CD4-positive, alpha-beta T cell treated with Interleukin-10 for 1 hour (primary cell): ENCODE measurements at regions not wholly inside any gene's neighbourhood (a gene's known extent, or its start where the extent isn't known, plus 50 kb on each side); places are given as distances from the start of the nearest gene placed in this dataset.
A peak's percentile ranks its signal among the peaks of the same experiment; 100 is the strongest.

Experiments
- DNase-seq: peaks from one replicate; pipeline ENCODE4 v3.0.0-alpha.2; 2020

GRCh38 chr7:50208378-50208982 lies 96.0 kb upstream of the IKZF1 start:
- DNase-seq = no peak

GRCh38 chr7:50207686-50208255 lies 96.7 kb upstream of the IKZF1 start:
- DNase-seq = no peak

DNA sequence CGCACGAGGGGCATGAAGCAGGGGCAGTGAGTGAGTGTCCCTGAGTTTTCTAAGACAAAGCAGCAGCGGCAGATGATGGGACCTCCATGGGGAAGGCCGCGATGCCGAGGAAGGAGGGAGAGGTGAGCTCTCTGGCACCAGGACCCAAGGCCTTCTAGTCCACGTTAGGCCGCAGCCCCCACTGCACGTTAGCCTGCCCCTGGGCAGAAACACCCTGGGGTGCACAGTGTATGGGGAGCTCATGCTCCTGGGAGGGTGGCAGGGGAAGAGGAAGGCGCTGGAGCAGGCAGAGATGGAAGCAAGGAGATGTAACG lies 97.3 kb upstream of the IKZF1 start:
- DNase-seq = no peak

DNA sequence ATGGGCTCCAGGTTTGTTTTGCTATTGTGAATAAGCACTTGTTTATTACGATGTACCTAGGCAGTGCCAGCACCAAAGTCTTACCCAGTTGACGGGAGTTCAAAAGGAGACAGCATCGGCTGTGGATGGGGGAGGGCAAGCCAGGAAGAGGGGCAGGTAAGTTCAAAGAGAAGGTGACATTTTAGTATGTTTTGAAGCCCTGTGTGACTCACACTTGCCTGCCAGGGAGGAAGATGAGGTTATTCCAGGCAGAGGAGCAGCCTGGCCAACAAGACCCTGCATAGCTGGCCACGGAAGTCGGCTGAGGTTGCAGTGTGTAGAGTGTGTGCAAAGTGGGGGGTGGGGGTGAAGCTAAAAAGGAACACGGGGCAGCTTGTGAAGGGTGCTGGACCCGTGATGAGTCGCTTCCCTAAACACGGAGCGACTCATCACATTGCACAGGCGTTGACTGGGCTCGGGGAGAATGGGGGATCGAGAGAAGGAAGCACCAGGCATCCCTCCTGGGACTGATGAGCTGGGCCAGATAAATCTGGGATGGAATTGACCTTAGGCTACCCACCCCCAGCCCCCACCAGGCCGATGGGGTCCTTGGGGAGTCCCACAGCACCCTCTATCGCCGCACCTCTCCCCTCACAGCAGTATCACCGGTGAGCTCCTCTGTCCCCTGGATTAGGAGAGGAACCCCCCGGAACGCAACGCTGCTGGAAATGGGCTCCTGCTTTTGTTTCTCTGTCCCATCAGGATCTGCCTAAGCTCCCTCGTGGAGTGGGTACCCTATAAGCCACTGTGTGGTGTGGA lies 97.9 kb upstream of the IKZF1 start:
- DNase-seq = peak; percentile 80

- DNase-seq = no peak
These were observed 99.5 kb upstream of the IKZF1 start for GRCh38 chr7:50205011-50205410.

GRCh38 chr7:50204581-50204980 lies 99.9 kb upstream of the IKZF1 start:
- DNase-seq = peak; percentile 41

GRCh38 chr7:50203521-50203920 lies 101.0 kb upstream of the IKZF1 start:
- DNase-seq = no peak

- no peak for DNase-seq
These were observed 102.4 kb upstream of the IKZF1 start for GRCh38 chr7:50202052-50202555.

- no peak for DNase-seq
These were observed 104.7 kb upstream of the IKZF1 start for GRCh38 chr7:50199824-50200223.

DNA sequence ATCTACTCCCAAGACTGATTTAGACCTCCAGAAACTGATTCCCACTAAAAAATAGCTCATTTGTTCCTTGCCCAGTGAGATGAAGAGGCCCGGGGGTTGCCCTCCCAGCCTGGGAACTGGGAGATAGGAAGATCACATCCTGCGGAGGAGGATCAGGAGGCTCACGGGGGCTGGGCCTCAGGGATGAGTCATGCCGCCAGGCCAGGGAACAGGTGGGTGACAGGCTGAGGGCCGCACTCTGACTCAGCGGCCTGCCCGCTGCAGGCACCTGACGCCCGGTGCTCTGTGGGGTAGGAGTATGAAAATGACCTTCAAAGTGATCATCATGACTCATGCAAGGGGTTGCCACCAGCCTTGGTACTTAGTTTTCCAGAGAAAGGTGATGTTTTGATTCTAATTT lies 104.5 kb upstream of the ZPBP start:
- DNase-seq = no peak

DNA sequence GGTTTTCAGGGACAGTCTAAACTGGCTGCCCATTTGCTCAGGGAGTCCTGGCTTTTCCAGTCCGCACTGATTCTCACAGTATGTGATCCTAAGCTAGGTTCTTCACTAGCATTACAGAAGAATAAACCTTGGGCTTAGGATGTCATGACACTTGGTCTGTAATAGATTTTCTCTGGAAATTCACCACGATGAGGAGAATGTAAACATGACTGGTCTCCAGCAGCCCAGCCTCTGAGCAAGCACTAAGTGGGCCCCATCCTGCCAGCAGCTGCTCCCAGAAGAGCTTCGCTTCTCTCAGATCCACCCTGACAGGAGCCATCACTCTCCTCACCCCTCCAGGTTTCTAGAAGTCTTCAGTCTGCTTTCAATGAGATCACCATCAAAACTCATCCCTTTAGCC lies 103.7 kb upstream of the ZPBP start:
- no peak for DNase-seq

- DNase-seq = no peak
These were observed 97.7 kb upstream of the ZPBP start for GRCh38 chr7:50190776-50191175.

DNA sequence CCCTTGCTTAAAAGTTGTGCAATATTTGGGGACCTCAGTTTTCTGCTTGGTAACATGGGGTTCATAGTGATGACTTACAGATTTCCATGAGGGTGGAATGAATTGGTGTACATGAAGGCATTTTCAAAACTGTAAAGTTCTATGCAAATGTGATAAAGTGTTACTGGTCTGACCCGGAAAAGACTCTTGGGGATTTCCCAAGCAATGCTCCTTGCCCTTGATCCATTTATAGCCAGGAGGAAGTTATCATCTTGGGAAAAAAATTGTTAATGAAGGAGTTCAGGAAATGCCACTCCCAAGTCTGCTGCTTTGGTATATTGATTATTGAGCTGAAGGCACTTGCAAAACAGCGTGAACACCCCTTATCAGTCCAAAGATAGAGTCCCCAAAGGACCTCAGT lies 96.3 kb upstream of the ZPBP start:
- no peak for DNase-seq

- no peak for DNase-seq
These were observed 93.1 kb upstream of the ZPBP start for GRCh38 chr7:50185951-50186682.

- no peak for DNase-seq
These were observed 92.2 kb upstream of the ZPBP start for GRCh38 chr7:50185208-50185607.

DNA sequence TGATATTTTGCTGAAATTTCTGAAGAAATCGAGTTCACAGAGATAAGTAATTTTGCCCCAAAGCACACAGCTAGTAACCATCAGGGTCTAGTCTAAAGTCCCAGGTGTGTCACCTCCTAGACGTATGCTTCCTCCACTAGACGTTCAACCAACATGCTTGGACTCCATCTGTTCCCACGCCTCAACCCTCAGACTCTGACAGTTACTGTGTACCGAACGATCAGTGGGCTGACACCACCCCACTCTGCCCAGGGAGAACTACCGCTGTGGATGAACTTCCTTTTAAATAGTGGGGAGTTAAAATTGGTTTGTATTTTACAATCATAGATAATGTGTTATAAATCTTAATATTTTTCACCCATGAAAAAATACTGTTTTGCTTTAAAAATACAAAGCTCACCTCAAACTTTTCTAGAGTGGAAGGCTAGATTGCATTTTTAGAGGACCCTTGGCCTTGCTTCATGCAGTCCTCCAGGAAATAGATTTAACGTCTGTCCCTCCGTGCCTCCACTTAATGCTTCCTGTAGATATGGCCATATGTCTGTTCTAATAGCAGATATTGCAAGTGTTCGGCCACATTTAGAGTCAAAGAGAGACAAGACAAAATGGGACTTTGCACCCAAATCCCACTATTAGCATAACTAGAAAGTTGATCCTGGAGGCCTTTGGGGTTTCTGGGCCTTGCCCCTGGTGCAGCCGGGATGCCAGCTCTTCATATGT lies 91.4 kb upstream of the ZPBP start:
- DNase-seq = no peak

DNA sequence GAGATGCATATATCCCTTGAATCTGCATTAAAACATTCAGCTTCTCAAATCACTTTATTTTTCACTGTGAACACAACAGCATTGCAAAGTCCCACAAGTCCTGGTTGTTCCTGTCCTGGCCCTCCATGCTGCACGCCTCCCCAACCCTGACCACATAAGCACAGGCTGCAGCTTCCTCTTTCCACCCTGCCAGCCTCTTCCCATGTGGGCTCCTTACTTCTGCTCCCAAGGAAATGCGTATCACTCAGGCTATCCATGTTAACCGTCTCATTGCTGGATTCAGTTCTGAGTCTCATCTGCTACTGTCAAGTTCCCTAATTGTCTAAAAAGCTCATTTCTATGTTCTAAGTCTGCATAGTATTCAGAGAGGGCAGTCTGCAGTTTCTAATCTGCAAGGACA lies 89.7 kb upstream of the ZPBP start:
- no peak for DNase-seq

DNA sequence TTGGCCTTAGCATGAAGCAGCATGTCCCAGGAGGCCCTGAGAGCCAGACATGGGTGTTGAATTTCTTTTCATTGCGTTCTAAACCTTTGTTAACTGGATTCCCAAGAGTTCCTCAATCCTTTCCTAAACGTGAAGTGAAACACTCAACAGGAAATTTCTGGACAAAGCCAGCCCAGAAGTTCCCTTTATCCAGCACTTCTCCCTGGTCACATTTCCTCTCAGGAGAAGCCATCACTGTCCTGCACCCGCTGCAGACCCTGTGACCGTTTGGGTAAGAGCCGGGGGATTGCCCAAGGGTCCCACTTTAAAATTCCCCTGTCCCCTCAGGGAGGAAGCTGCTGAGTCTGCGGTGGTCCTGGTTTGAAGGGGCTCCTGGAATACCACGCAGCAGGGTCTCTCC lies 88.0 kb upstream of the ZPBP start:
- DNase-seq = no peak

GRCh38 chr7:50178166-50178565 lies 85.1 kb upstream of the ZPBP start:
- no peak for DNase-seq

- DNase-seq = no peak
These were observed 81.9 kb upstream of the ZPBP start for GRCh38 chr7:50174948-50175347.

- peak; percentile 31 for DNase-seq
These were observed 74.2 kb upstream of the ZPBP start for GRCh38 chr7:50166997-50167965.
